ENCODE measurements at regions not wholly inside any gene's neighbourhood (a gene's known extent, or its start where the extent isn't known, plus 50 kb on each side); places are given as distances from the start of the nearest gene placed in this dataset.

GRCh38 chr16:85164838-85165516 lies 52.7 kb upstream of the CIBAR2 start:
- no peak for TF ChIP-seq CTCF (IDR thresholded peaks at IDR 0.05)
- DNase-seq = no peak

GRCh38 chr16:85165781-85166180 lies 53.5 kb upstream of the CIBAR2 start:
- peaks cover 23 to 27% of the 10 kb centered on the region in 2 donors for H3K27me3 Mint-ChIP-seq (ENCODE audit: low read depth in 2 of 2)
- intact Hi-C loops (cut with micrococcal nuclease) = no loop called here
- H3K4me1 Mint-ChIP-seq = no peaks in the 10 kb centered on the region
- no peak for TF ChIP-seq CTCF (IDR thresholded peaks at IDR 0.05)
- H3K27ac Mint-ChIP-seq = no peak overlapping the region
- no peaks in the 10 kb centered on the region for H3K9me3 ChIP-seq (ENCODE audit: control insufficient read depth, insufficient read depth, low read length)
- ATAC-seq (no peak), DNase-seq (no peak)
- H3K36me3 ChIP-seq (ENCODE audit: control insufficient read depth, insufficient read depth, low read length) = no peaks in the 10 kb centered on the region
- no peak overlapping the region for H3K27ac ChIP-seq (ENCODE audit: low read length)
- H3K9me3 Mint-ChIP-seq = no peaks in the 10 kb centered on the region
- peaks cover 12% of the 10 kb centered on the region for H3K27me3 ChIP-seq (ENCODE audit: control insufficient read depth, insufficient read depth, low read length)
- no peaks in the 10 kb centered on the region for H3K4me1 ChIP-seq (ENCODE audit: control insufficient read depth, insufficient read depth, low read length)
- H3K36me3 Mint-ChIP-seq = no peaks in the 10 kb centered on the region
- no peak overlapping the region for H3K4me3 ChIP-seq (ENCODE audit: low read length)
- no peak overlapping the region for H3K4me3 Mint-ChIP-seq
- WGBS (ENCODE audit: insufficient coverage) = 85% methylated on average over 6 of the region's 7 CpGs

More at GRCh38 chr16:85164838-85165516, 52.7 kb upstream of the CIBAR2 start:
- no peaks in the 10 kb centered on the region for H3K9me3 Mint-ChIP-seq
- Histone ChIP-seq H3K4me1 (ENCODE audit: control insufficient read depth, insufficient read depth, low read length) (no peaks in the 10 kb centered on the region), H3K27ac (ENCODE audit: low read length) (no peak overlapping the region), H3K4me3 (ENCODE audit: low read length) (no peak overlapping the region), H3K27me3 (ENCODE audit: control insufficient read depth, insufficient read depth, low read length) (peaks cover 9% of the 10 kb centered on the region), H3K36me3 (ENCODE audit: control insufficient read depth, insufficient read depth, low read length) (no peaks in the 10 kb centered on the region), H3K9me3 (ENCODE audit: control insufficient read depth, insufficient read depth, low read length) (no peaks in the 10 kb centered on the region)
- ATAC-seq = no peak
- no peak overlapping the region for H3K4me3 Mint-ChIP-seq
- 76% methylated on average over 12 of the region's 12 CpGs for WGBS (ENCODE audit: insufficient coverage)
- peaks cover 18 to 22% of the 10 kb centered on the region in 2 donors for H3K27me3 Mint-ChIP-seq (ENCODE audit: low read depth in 2 of 2)
- H3K36me3 Mint-ChIP-seq = no peaks in the 10 kb centered on the region
- H3K4me1 Mint-ChIP-seq = no peaks in the 10 kb centered on the region
- intact Hi-C loops (cut with micrococcal nuclease) = no loop called here
- H3K27ac Mint-ChIP-seq = no peak overlapping the region

- intact Hi-C loops (cut with micrococcal nuclease) = no loop called here
- H3K27ac ChIP-seq (ENCODE audit: low read length) = no peak overlapping the region
- H3K9me3 ChIP-seq (ENCODE audit: control insufficient read depth, insufficient read depth, low read length) = no peaks in the 10 kb centered on the region
- peaks cover 14% of the 10 kb centered on the region for H3K27me3 ChIP-seq (ENCODE audit: control insufficient read depth, insufficient read depth, low read length)
- Mint-ChIP-seq H3K27me3 (ENCODE audit: low read depth in 2 of 2) (peaks cover 28 to 32% of the 10 kb centered on the region in 2 donors), H3K36me3 (no peaks in the 10 kb centered on the region), H3K4me3 (no peak overlapping the region), H3K4me1 (no peaks in the 10 kb centered on the region), H3K27ac (no peak overlapping the region), H3K9me3 (no peaks in the 10 kb centered on the region)
- DNase-seq = no peak
- ATAC-seq = no peak
- H3K4me1 ChIP-seq (ENCODE audit: control insufficient read depth, insufficient read depth, low read length) = no peaks in the 10 kb centered on the region
- H3K36me3 ChIP-seq (ENCODE audit: control insufficient read depth, insufficient read depth, low read length) = no peaks in the 10 kb centered on the region
- WGBS (ENCODE audit: insufficient coverage) = 90% methylated on average over 7 of the region's 7 CpGs
- H3K4me3 ChIP-seq (ENCODE audit: low read length) = no peak overlapping the region
- TF ChIP-seq CTCF (IDR thresholded peaks at IDR 0.05) = no peak
Observed at GRCh38 chr16:85166281-85166680, 54.0 kb upstream of the CIBAR2 start.
